CD14-positive monocyte (primary cell): ENCODE measurements at regions not wholly inside any gene's neighbourhood (a gene's known extent, or its start where the extent isn't known, plus 50 kb on each side); places are given as distances from the start of the nearest gene placed in this dataset.
"Not testable (repeated sequence)": the region's sequence is repeated elsewhere in the genome, so short reads cannot be mapped to it uniquely, and the experiment has no call there.

Source experiments
- DNase-seq, 3 donors: peaks; one replicate each; pipeline ENCODE4 v3.0.0-alpha.2; 2011 to 2022
- H2AFZ ChIP-seq: 2 replicates; pipeline ENCODE4 v1.6.0; 2012; ENCODE audit warnings: mild to moderate bottlenecking, low read depth, low read length, inconsistent platforms; ENCODE audit not compliant: insufficient read depth, poor library complexity, severe bottlenecking
- H3K27ac ChIP-seq, 2 donors: 1 replicate in 1 of 2; 2 replicates in 1 of 2; pipeline ENCODE4 v1.5.1; 2012 to 2013; ENCODE audit warnings: low read length in 2 of 2, control low read depth in 1 of 2, inconsistent platforms in 1 of 2, low read depth in 1 of 2, mild to moderate bottlenecking in 1 of 2
- H3K27me3 ChIP-seq, 2 donors: one replicate each; pipeline versions ENCODE4 v1.6.0 to v1.6.1; 2011 to 2013; ENCODE audit warnings: low read length in 2 of 2; ENCODE audit not compliant: control insufficient read depth in 2 of 2, insufficient read depth in 2 of 2
- H3K36me3 ChIP-seq, 2 donors: replicated peaks in 1 of 2; 1 replicate in 1 of 2; 2 replicates in 1 of 2; pipeline versions ENCODE4 v1.5.1 to v1.6.1; 2012 to 2013; ENCODE audit warnings: low read length in 2 of 2, control low read depth in 1 of 2, inconsistent platforms in 1 of 2, mild to moderate bottlenecking in 1 of 2; ENCODE audit not compliant: insufficient read depth in 2 of 2, control insufficient read depth in 1 of 2
- H3K4me1 ChIP-seq, 2 donors: 1 replicate in 1 of 2; 2 replicates in 1 of 2; pipeline versions ENCODE4 v1.5.1 to v1.6.1; 2012 to 2013; ENCODE audit warnings: low read length in 2 of 2, control low read depth in 1 of 2, inconsistent platforms in 1 of 2, mild to moderate bottlenecking in 1 of 2, moderate library complexity in 1 of 2; ENCODE audit not compliant: insufficient read depth in 2 of 2, control insufficient read depth in 1 of 2
- H3K4me2 ChIP-seq: replicated peaks from 2 replicates; pipeline ENCODE3; 2012; ENCODE audit warnings: low read length, moderate library complexity, mild to moderate bottlenecking; ENCODE audit not compliant: poor library complexity, severe bottlenecking; ENCODE audit errors: extremely low read depth
- H3K4me3 ChIP-seq, 3 experiments: fragments of 200-600 bp in 1 of 3; sonication (generic) in 1 of 3; replicated peaks in 1 of 3; 1 replicate in 2 of 3; 2 replicates in 1 of 3; pipeline ENCODE4 v1.5.1; 2011 to 2013; ENCODE audit warnings: low read length in 3 of 3, mild to moderate bottlenecking in 3 of 3, control low read depth in 2 of 3, low read depth in 2 of 3, inconsistent platforms in 1 of 3, moderate library complexity in 1 of 3
- H3K79me2 ChIP-seq: 2 replicates; pipeline ENCODE4 v1.6.0; 2012; ENCODE audit warnings: mild to moderate bottlenecking, control low read depth, inconsistent platforms, low read length, moderate library complexity; ENCODE audit not compliant: insufficient read depth
- H3K9ac ChIP-seq: 2 replicates; pipeline ENCODE4 v1.6.0; 2017; ENCODE audit warnings: low read length, mild to moderate bottlenecking; ENCODE audit not compliant: insufficient read depth, poor library complexity, severe bottlenecking
- H3K9me3 ChIP-seq, 2 donors: replicated peaks in 1 of 2; 1 replicate in 1 of 2; 2 replicates in 1 of 2; pipeline versions ENCODE4 v1.5.1 to v1.6.1; 2012 to 2013; ENCODE audit warnings: low read length in 2 of 2, control low read depth in 1 of 2; ENCODE audit not compliant: control insufficient read depth in 1 of 2, insufficient read depth in 1 of 2
- H4K20me1 ChIP-seq: 2 replicates; pipeline ENCODE4 v1.6.0; 2012; ENCODE audit warnings: mild to moderate bottlenecking, low read length, control low read depth, moderate library complexity; ENCODE audit not compliant: insufficient read depth
- H3K27ac Mint-ChIP-seq, 7 donors: one replicate each; pipeline ENCODE4 v1.8.0; 2020; ENCODE audit warnings: mild to moderate bottlenecking in 7 of 7, mixed read lengths in 7 of 7, moderate library complexity in 6 of 7, inconsistent platforms in 2 of 7
- H3K27me3 Mint-ChIP-seq, 3 donors: one replicate each; pipeline ENCODE4 v1.8.0; 2021 to 2022; ENCODE audit warnings: low read depth in 3 of 3, mild to moderate bottlenecking in 3 of 3, mixed read lengths in 3 of 3, moderate library complexity in 3 of 3, inconsistent platforms in 1 of 3
- H3K36me3 Mint-ChIP-seq, 2 donors: one replicate each; pipeline ENCODE4 v1.8.0; 2020; ENCODE audit warnings: mixed read lengths in 2 of 2, inconsistent platforms in 1 of 2, mild to moderate bottlenecking in 1 of 2
- H3K4me1 Mint-ChIP-seq: one replicate; pipeline ENCODE4 v1.8.0; 2020; ENCODE audit warnings: mild to moderate bottlenecking, mixed read lengths
- H3K4me3 Mint-ChIP-seq, 2 donors: one replicate each; pipeline ENCODE4 v1.8.0; 2020; ENCODE audit warnings: mild to moderate bottlenecking in 2 of 2, mixed read lengths in 2 of 2, moderate library complexity in 1 of 2
- H3K9me3 Mint-ChIP-seq, 7 donors: one replicate each; pipeline ENCODE4 v1.8.0; 2020 to 2022; ENCODE audit warnings: mixed read lengths in 7 of 7, mild to moderate bottlenecking in 6 of 7, moderate library complexity in 6 of 7, inconsistent platforms in 2 of 7
- WGBS: methylation state at CpG from one replicate; pipeline ENCODE4 v1.1.5; 2013; ENCODE audit warnings: missing lambda C conversion rate; ENCODE audit not compliant: insufficient coverage; 5-methylcytosine and 5-hydroxymethylcytosine counted together
- intact Hi-C, 2 donors: fragments of 100-400 bp; cut with micrococcal nuclease; formaldehyde crosslinking; loops; one replicate each; pipeline versions ENCODE4 v1.15.0 to v1.15.1; 2023

- H3K4me3 Mint-ChIP-seq, H3K27ac ChIP-seq, H3K27ac Mint-ChIP-seq, H4K20me1 ChIP-seq, H3K27me3 ChIP-seq, H3K36me3 Mint-ChIP-seq, H3K4me1 ChIP-seq, H3K9ac ChIP-seq, H3K36me3 ChIP-seq, H3K9me3 Mint-ChIP-seq, H3K4me3 ChIP-seq, H3K79me2 ChIP-seq, H2AFZ ChIP-seq, DNase-seq, H3K4me1 Mint-ChIP-seq, intact Hi-C loops, H3K9me3 ChIP-seq, H3K4me2 ChIP-seq: not testable (repeated sequence)
- peaks cover 6 to 13% (median 10%) of the 10 kb centered on the region in 3 donors for H3K27me3 Mint-ChIP-seq
- WGBS, result 100% methylated on average over 4 of the region's 6 CpGs
Observed at GRCh38 chr11:71709541-71709940, 123.5 kb upstream of the DEFB108B start.

- H3K4me1 Mint-ChIP-seq, result not testable (repeated sequence)
Observed at GRCh38 chr11:71710171-71710671, 122.8 kb upstream of the DEFB108B start.

GRCh38 chr11:71710701-71711385, 122.2 kb upstream of the DEFB108B start:
- H3K9me3 ChIP-seq, intact Hi-C loops, H3K4me1 Mint-ChIP-seq, H3K27ac ChIP-seq, H3K36me3 Mint-ChIP-seq, H2AFZ ChIP-seq, H3K27me3 ChIP-seq, H3K4me2 ChIP-seq, H4K20me1 ChIP-seq, H3K36me3 ChIP-seq, H3K4me3 ChIP-seq, H3K27ac Mint-ChIP-seq, H3K4me3 Mint-ChIP-seq, H3K4me1 ChIP-seq, H3K9ac ChIP-seq, H3K79me2 ChIP-seq, DNase-seq, H3K9me3 Mint-ChIP-seq: not testable (repeated sequence)
- WGBS, result 93% methylated on average over 3 of the region's 10 CpGs
- H3K27me3 Mint-ChIP-seq, result peaks cover 6 to 13% (median 10%) of the 10 kb centered on the region in 3 donors

More at GRCh38 chr11:71710171-71710671, 122.8 kb upstream of the DEFB108B start:
- H3K27me3 Mint-ChIP-seq, result peaks cover 6 to 13% (median 10%) of the 10 kb centered on the region in 3 donors
- 93% methylated on average over 12 of the region's 16 CpGs for WGBS
- H3K27me3 ChIP-seq, H2AFZ ChIP-seq, H3K79me2 ChIP-seq, H3K36me3 Mint-ChIP-seq, H3K9ac ChIP-seq, DNase-seq, H3K4me3 Mint-ChIP-seq, H3K4me3 ChIP-seq, H3K4me1 ChIP-seq, H3K27ac ChIP-seq, H4K20me1 ChIP-seq, H3K4me2 ChIP-seq, H3K27ac Mint-ChIP-seq, intact Hi-C loops, H3K9me3 Mint-ChIP-seq, H3K9me3 ChIP-seq, H3K36me3 ChIP-seq: not testable (repeated sequence)

GRCh38 chr11:71712350-71712749, 120.7 kb upstream of the DEFB108B start:
- H3K4me1 Mint-ChIP-seq, H3K9me3 Mint-ChIP-seq, H3K4me3 ChIP-seq, H3K9me3 ChIP-seq, H3K79me2 ChIP-seq, H4K20me1 ChIP-seq, H3K36me3 ChIP-seq, H3K4me2 ChIP-seq, H3K4me1 ChIP-seq, H3K9ac ChIP-seq, H2AFZ ChIP-seq, intact Hi-C loops, H3K27me3 Mint-ChIP-seq, H3K27ac ChIP-seq, H3K4me3 Mint-ChIP-seq, H3K36me3 Mint-ChIP-seq, DNase-seq, H3K27ac Mint-ChIP-seq, H3K27me3 ChIP-seq: not testable (repeated sequence)
- 100% methylated on average over 1 of the region's 2 CpGs for WGBS
